ENCODE measurements at regions not wholly inside any gene's neighbourhood (a gene's known extent, or its start where the extent isn't known, plus 50 kb on each side); places are given as distances from the start of the nearest gene placed in this dataset.

DNA sequence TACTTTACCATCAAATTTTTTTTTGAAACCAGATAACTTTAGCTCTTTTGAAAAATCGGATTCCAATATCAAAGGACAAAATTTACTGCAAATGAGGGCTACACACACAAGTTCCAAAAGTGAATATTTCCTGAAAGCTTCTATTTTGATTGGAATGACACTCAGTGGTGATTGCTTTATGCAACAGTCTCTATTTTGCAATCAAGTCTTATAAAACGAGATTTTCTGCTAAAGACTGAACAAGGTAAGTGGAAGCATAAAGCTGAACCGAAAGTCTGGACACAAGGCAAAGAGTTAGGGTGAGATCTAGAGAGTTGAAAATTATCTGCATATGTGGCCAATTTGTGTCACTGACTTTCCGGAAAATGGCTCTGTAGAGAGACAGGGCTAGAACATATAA lies 145.0 kb upstream of the OSR1 start:
- Histone ChIP-seq H3K27me3 (replicated peaks; ENCODE audit: insufficient read depth, low read length) (no peaks in the 10 kb centered on the region), H2AFZ (ENCODE audit: low read length) (no peak overlapping the region), H3K4me3 (ENCODE audit: low read length) (no peak overlapping the region), H3K9me3 (replicated peaks; ENCODE audit: insufficient read depth, low read length) (no peaks in the 10 kb centered on the region), H3K4me1 (ENCODE audit: low read length) (no peaks in the 10 kb centered on the region), H3F3A (ENCODE audit: insufficient read depth, low read length) (no peaks in the 10 kb centered on the region), H4K20me1 (ENCODE audit: insufficient read depth, low read length) (no peaks in the 10 kb centered on the region), H3K79me2 (ENCODE audit: low read length) (no peaks in the 10 kb centered on the region), H3K9me2 (replicated peaks; ENCODE audit: insufficient read depth, low read length) (no peaks in the 10 kb centered on the region), H3K36me3 (replicated peaks; ENCODE audit: insufficient read depth, low read length) (no peaks in the 10 kb centered on the region), H3K4me2 (ENCODE audit: low read depth, low read length) (no peak overlapping the region), H3K27ac (ENCODE audit: low read length) (no peak overlapping the region), H3K9ac (ENCODE audit: low read length) (no peak overlapping the region)
- TF ChIP-seq EZH2 (optimal IDR thresholded peaks at IDR 0.05; ENCODE audit: low read depth, low read length) (no peak), EZH2phosphoT487 (IDR thresholded peaks at IDR 0.05; ENCODE audit: low read length) (no peak)
- TF ChIP-seq, protein P1, sequence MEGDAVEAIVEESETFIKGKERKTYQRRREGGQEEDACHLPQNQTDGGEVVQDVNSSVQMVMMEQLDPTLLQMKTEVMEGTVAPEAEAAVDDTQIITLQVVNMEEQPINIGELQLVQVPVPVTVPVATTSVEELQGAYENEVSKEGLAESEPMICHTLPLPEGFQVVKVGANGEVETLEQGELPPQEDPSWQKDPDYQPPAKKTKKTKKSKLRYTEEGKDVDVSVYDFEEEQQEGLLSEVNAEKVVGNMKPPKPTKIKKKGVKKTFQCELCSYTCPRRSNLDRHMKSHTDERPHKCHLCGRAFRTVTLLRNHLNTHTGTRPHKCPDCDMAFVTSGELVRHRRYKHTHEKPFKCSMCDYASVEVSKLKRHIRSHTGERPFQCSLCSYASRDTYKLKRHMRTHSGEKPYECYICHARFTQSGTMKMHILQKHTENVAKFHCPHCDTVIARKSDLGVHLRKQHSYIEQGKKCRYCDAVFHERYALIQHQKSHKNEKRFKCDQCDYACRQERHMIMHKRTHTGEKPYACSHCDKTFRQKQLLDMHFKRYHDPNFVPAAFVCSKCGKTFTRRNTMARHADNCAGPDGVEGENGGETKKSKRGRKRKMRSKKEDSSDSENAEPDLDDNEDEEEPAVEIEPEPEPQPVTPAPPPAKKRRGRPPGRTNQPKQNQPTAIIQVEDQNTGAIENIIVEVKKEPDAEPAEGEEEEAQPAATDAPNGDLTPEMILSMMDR (IDR thresholded peaks at IDR 0.05; ENCODE audit: low read length), result no peak
- DNase-seq, result no peak

DNA sequence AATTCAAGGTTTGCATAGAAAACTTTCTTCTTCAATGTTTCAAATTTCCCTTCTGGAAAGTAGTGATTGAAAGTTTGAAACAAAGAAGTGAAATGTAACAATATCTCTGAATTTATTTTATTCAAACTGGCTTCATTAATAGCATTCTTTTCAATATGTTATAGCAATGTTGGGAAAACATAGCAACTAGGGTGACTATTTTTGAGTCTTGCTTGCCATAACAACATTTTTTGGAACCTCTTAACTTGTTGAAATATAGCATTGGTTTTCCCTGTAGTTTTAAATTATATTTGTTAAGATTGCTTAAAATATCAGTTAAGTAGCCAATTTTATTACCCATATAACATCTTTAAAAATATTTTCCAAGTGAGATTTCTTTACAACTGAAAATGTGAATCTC lies 141.7 kb upstream of the OSR1 start:
- Histone ChIP-seq H3K9me3 (replicated peaks; ENCODE audit: insufficient read depth, low read length) (no peaks in the 10 kb centered on the region), H4K20me1 (ENCODE audit: insufficient read depth, low read length) (no peaks in the 10 kb centered on the region), H3K4me3 (ENCODE audit: low read length) (no peak overlapping the region), H3K9me2 (replicated peaks; ENCODE audit: insufficient read depth, low read length) (no peaks in the 10 kb centered on the region), H3F3A (ENCODE audit: insufficient read depth, low read length) (no peaks in the 10 kb centered on the region), H2AFZ (ENCODE audit: low read length) (no peak overlapping the region), H3K36me3 (replicated peaks; ENCODE audit: insufficient read depth, low read length) (no peaks in the 10 kb centered on the region), H3K4me1 (ENCODE audit: low read length) (no peaks in the 10 kb centered on the region), H3K27ac (ENCODE audit: low read length) (no peak overlapping the region), H3K79me2 (ENCODE audit: low read length) (no peaks in the 10 kb centered on the region), H3K9ac (ENCODE audit: low read length) (no peak overlapping the region), H3K4me2 (ENCODE audit: low read depth, low read length) (no peak overlapping the region), H3K27me3 (replicated peaks; ENCODE audit: insufficient read depth, low read length) (no peaks in the 10 kb centered on the region)
- TF ChIP-seq EZH2phosphoT487 (IDR thresholded peaks at IDR 0.05; ENCODE audit: low read length), result no peak
- TF ChIP-seq EZH2 (optimal IDR thresholded peaks at IDR 0.05; ENCODE audit: low read depth, low read length), result no peak
- TF ChIP-seq, protein P1 (IDR thresholded peaks at IDR 0.05; ENCODE audit: low read length), result no peak
- no peak for DNase-seq

DNA sequence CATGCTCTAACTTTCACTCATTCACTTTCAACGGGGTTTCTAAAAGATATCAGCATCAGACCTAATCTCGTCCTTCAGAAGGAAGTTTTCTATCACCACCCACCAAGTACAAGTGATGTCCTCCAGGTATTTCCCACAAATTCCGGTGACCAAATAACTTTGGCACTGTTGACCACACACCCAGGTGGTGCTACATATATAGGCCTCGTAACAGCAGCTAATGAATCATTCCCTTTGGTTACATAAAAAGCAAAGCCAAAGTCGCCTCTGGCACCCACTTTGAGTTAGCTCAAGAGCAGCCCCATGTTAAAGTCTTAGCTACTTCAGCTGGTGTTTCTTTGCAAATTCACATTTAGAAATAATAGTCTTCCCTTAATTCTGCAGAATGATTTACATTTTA lies 138.2 kb upstream of the OSR1 start:
- Histone ChIP-seq H4K20me1 (ENCODE audit: insufficient read depth, low read length) (no peaks in the 10 kb centered on the region), H3K9me3 (replicated peaks; ENCODE audit: insufficient read depth, low read length) (no peaks in the 10 kb centered on the region), H3K9ac (ENCODE audit: low read length) (no peak overlapping the region), H3K4me3 (ENCODE audit: low read length) (no peak overlapping the region), H2AFZ (ENCODE audit: low read length) (no peak overlapping the region), H3K9me2 (replicated peaks; ENCODE audit: insufficient read depth, low read length) (no peaks in the 10 kb centered on the region), H3K4me2 (ENCODE audit: low read depth, low read length) (no peak overlapping the region), H3K79me2 (ENCODE audit: low read length) (no peaks in the 10 kb centered on the region), H3K36me3 (replicated peaks; ENCODE audit: insufficient read depth, low read length) (no peaks in the 10 kb centered on the region), H3F3A (ENCODE audit: insufficient read depth, low read length) (no peaks in the 10 kb centered on the region), H3K27ac (ENCODE audit: low read length) (no peak overlapping the region), H3K4me1 (ENCODE audit: low read length) (no peaks in the 10 kb centered on the region), H3K27me3 (replicated peaks; ENCODE audit: insufficient read depth, low read length) (no peaks in the 10 kb centered on the region)
- no peak for DNase-seq
- no peak for TF ChIP-seq EZH2phosphoT487 (IDR thresholded peaks at IDR 0.05; ENCODE audit: low read length)
- TF ChIP-seq EZH2 (optimal IDR thresholded peaks at IDR 0.05; ENCODE audit: low read depth, low read length), result no peak
- TF ChIP-seq, protein P1 (IDR thresholded peaks at IDR 0.05; ENCODE audit: low read length), result no peak

All from MM.1S (cell line).